Tibial nerve (tissue), 4 donors: ENCODE measurements at regions not wholly inside any gene's neighbourhood (a gene's known extent, or its start where the extent isn't known, plus 50 kb on each side); places are given as distances from the start of the nearest gene placed in this dataset.
"Not testable (repeated sequence)": the region's sequence is repeated elsewhere in the genome, so short reads cannot be mapped to it uniquely, and the experiment has no call there.

Experiments used
- DNase-seq, 2 donors: peaks; one replicate each; pipeline ENCODE4 v3.0.0-alpha.2; 2019; ENCODE audit warnings: low spot score in 2 of 2
- H3K27ac ChIP-seq, 4 donors: fragments of 200-600 bp; sonication (generic) in 3 of 4; one replicate each; pipeline ENCODE4 v1.5.1; 2017 to 2019; ENCODE audit warnings: mild to moderate bottlenecking in 1 of 4
- H3K27me3 ChIP-seq, 2 donors: fragments of 200-600 bp; sonication (generic) in 1 of 2; one replicate each; pipeline versions ENCODE4 v1.5.1 to v1.6.0; 2017 to 2019
- H3K36me3 ChIP-seq, 3 donors: fragments of 200-600 bp; sonication (generic); one replicate each; pipeline ENCODE4 v1.5.1; 2018 to 2019
- H3K4me1 ChIP-seq, 4 donors: fragments of 200-600 bp; sonication (generic) in 3 of 4; one replicate each; pipeline ENCODE4 v1.5.1; 2017 to 2019
- H3K4me3 ChIP-seq, 4 donors: fragments of 200-600 bp; sonication (generic) in 3 of 4; one replicate each; pipeline ENCODE4 v1.5.1; 2017 to 2019; ENCODE audit warnings: mild to moderate bottlenecking in 1 of 4, moderate library complexity in 1 of 4
- H3K9me3 ChIP-seq, 4 donors: fragments of 200-600 bp; sonication (generic) in 3 of 4; one replicate each; pipeline ENCODE4 v1.5.1; 2017 to 2019
- CTCF ChIP-seq, 5 experiments: fragments of 200-600 bp in 3 of 5; fragments of 450-650 bp in 2 of 5; sonication (generic) in 3 of 5; IDR thresholded peaks; one replicate each; pipeline ENCODE4 v1.5.1; 2016 to 2019; ENCODE audit warnings: antibody characterized with exemption in 5 of 5, mild to moderate bottlenecking in 3 of 5, moderate library complexity in 2 of 5
- EP300 ChIP-seq, 2 donors: sonication (generic); formaldehyde crosslinking; IDR thresholded peaks; one replicate each; pipeline ENCODE4 v1.6.1; 2017; ENCODE audit warnings: antibody characterized with exemption in 2 of 2, mild to moderate bottlenecking in 1 of 2
- POLR2A ChIP-seq, 2 donors: fragments of 450-650 bp; IDR thresholded peaks; one replicate each; pipeline ENCODE4 v1.6.1; 2017; ENCODE audit warnings: antibody characterized with exemption in 2 of 2, mild to moderate bottlenecking in 2 of 2, moderate library complexity in 2 of 2
- WGBS, 2 donors: methylation state at CpG; one replicate each; pipeline ENCODE4 v1.1.5; 2018; 5-methylcytosine and 5-hydroxymethylcytosine counted together

DNA sequence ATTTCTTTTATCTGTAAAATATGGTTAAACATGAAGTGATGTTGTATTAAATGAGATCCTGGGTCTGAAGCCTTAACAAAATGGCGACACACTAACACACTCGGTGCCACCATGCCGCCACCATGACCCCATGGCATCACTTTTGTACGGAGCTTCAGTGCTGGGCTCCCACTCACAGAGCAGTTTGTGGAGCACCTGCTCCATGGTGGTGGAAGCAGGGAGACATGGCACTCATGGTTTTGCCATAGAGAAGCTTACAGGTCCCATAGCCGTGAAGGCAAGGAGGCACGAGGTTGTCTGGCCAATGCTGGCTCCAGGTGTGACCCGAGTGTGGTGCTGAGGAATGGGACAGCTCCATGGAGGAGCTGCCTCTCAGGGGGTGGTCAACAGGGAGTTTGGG is 63.5 kb upstream of the EN2 start:
- Histone ChIP-seq H3K4me3 (no peak overlapping the region), H3K9me3 (no peaks in the 10 kb centered on the region), H3K27ac (no peak overlapping the region), H3K4me1 (no peaks in the 10 kb centered on the region), H3K36me3 (no peaks in the 10 kb centered on the region), H3K27me3 (peaks cover 0 to 39% of the 10 kb centered on the region in 2 donors)
- no peak for DNase-seq
- TF ChIP-seq EP300 (IDR thresholded peaks at IDR 0.05) (no peak), POLR2A (IDR thresholded peaks at IDR 0.05) (no peak), CTCF (IDR thresholded peaks at IDR 0.05) (no peak)
- 87 to 92% methylated on average over 7 of the region's 7 CpGs for WGBS, 2 donors

GRCh38 chr7:155395176-155395797 is 62.6 kb upstream of the EN2 start:
- H3K9me3 ChIP-seq: no peaks in the 10 kb centered on the region
- H3K36me3 ChIP-seq: no peaks in the 10 kb centered on the region
- no peak overlapping the region for H3K4me3 ChIP-seq
- no peak for DNase-seq
- TF ChIP-seq CTCF (IDR thresholded peaks at IDR 0.05): no peak
- no peak for TF ChIP-seq POLR2A (IDR thresholded peaks at IDR 0.05)
- no peak for TF ChIP-seq EP300 (IDR thresholded peaks at IDR 0.05)
- no peak overlapping the region for H3K27ac ChIP-seq
- H3K27me3 ChIP-seq: peaks cover 0 to 34% of the 10 kb centered on the region in 2 donors
- 57% methylated on average over 17 of the region's 17 CpGs for WGBS, 2 donors
- H3K4me1 ChIP-seq: no peaks in the 10 kb centered on the region

- H3K27me3 ChIP-seq: peaks cover 0 to 26% of the 10 kb centered on the region in 2 donors
- H3K36me3 ChIP-seq: no peaks in the 10 kb centered on the region
- no peaks in the 10 kb centered on the region for H3K4me1 ChIP-seq
- DNase-seq: no peak
- no peak overlapping the region for H3K27ac ChIP-seq
- no peaks in the 10 kb centered on the region for H3K9me3 ChIP-seq
- no peak for TF ChIP-seq EP300 (IDR thresholded peaks at IDR 0.05)
- TF ChIP-seq POLR2A (IDR thresholded peaks at IDR 0.05): no peak
- TF ChIP-seq CTCF (IDR thresholded peaks at IDR 0.05): no peak
- WGBS, 2 donors: 88% methylated on average over 16 of the region's 16 CpGs
- no peak overlapping the region for H3K4me3 ChIP-seq
Measured at GRCh38 chr7:155396661-155397060, 61.3 kb upstream of the EN2 start.

GRCh38 chr7:155397758-155398714 is 59.9 kb upstream of the EN2 start:
- H3K27me3 ChIP-seq: peaks cover 0 to 33% of the 10 kb centered on the region in 2 donors
- not testable (repeated sequence) for H3K27ac ChIP-seq, H3K4me1 ChIP-seq, DNase-seq, H3K4me3 ChIP-seq, H3K9me3 ChIP-seq, H3K36me3 ChIP-seq
- 78 to 85% methylated on average over 21 to 26 of the region's 49 CpGs for WGBS, 2 donors

GRCh38 chr7:155398944-155399343 is 59.0 kb upstream of the EN2 start:
- DNase-seq: no peak
- H3K27ac ChIP-seq: no peak overlapping the region
- peaks cover 0 to 5% (median 0%) of the 10 kb centered on the region in 4 donors for H3K4me1 ChIP-seq
- peaks cover 0 to 7% (median 0%) of the 10 kb centered on the region in 4 donors for H3K9me3 ChIP-seq
- no peak overlapping the region for H3K4me3 ChIP-seq
- no peak for TF ChIP-seq CTCF (IDR thresholded peaks at IDR 0.05)
- TF ChIP-seq EP300 (IDR thresholded peaks at IDR 0.05): no peak
- TF ChIP-seq POLR2A (IDR thresholded peaks at IDR 0.05): no peak
- H3K36me3 ChIP-seq: no peaks in the 10 kb centered on the region
- WGBS, 2 donors: 67 to 79% methylated on average over 13 to 14 of the region's 14 CpGs
- H3K27me3 ChIP-seq: peaks cover 0 to 39% of the 10 kb centered on the region in 2 donors
